ENCODE measurements at regions not wholly inside any gene's neighbourhood (a gene's known extent, or its start where the extent isn't known, plus 50 kb on each side); places are given as distances from the start of the nearest gene placed in this dataset.

DNA sequence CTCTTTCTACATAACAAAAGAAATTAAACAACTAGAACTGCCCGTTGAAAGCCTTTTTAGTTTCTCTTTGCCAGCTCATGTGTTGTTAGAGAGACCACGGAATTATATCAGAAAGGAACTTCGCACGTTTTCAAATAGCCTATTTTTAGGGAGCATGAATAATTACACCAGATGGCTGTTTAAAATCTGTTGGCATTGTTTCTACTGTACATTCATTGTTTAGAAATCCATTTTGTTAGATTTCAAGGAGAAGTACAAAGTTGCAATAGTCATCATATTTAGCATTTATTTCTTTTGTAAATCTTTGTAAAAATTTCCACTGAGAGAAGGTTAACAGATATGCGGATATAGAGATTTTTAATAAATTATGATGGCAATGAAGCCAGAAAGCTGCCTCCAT lies 403.0 kb upstream of the HS3ST1 start:
- Histone ChIP-seq H3K36me3 (no peaks in the 10 kb centered on the region), H3K27ac (no peak overlapping the region), H3K27me3 (replicated peaks in 1 of 7) (no peaks in the 10 kb centered on the region), H3K4me1 (no peaks in the 10 kb centered on the region), H3K4me3 (no peak overlapping the region), H3K9me3 (no peaks in the 10 kb centered on the region)
- 39 to 49% (median 45%) methylated on average over 5 of the region's 5 CpGs for WGBS, 5 donors
- TF ChIP-seq CTCF (IDR thresholded peaks at IDR 0.05 in 8 of 11, conservative IDR thresholded peaks at IDR 0.05 in 3 of 11), result no peak
- no peak for TF ChIP-seq POLR2AphosphoS5 (IDR thresholded peaks at IDR 0.05)
- TF ChIP-seq POLR2A (IDR thresholded peaks at IDR 0.05), result no peak
- DNase-seq, result no peak
- intact Hi-C loops (cut with DNase I; ENCODE audit: low total_unique reads), result no loop called here

DNA sequence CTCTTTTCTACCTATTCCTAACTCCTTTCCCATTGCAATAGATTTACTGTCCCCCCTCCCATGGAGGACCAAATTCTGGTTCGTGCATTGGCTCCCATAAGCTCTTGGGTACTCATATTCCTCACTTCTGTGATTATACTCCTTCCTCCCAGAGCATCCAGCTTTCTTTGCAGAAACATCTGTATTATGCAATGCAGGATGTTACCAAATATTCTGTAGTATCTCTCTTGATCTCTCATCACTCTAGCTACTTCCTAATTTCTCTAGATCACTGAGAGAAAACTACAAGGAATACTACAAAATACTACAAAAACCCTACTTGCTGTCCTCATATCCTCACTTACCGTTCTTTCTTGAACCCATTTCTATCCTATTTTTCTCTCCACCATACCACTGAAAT lies 395.9 kb upstream of the HS3ST1 start:
- Histone ChIP-seq H3K4me3 (no peak overlapping the region), H3K36me3 (no peaks in the 10 kb centered on the region), H3K27ac (no peak overlapping the region), H3K27me3 (replicated peaks in 1 of 7) (no peaks in the 10 kb centered on the region), H3K9me3 (peaks cover 0 to 5% (median 0%) of the 10 kb centered on the region in 8 donors), H3K4me1 (no peaks in the 10 kb centered on the region)
- WGBS, 5 donors, result 37 to 72% (median 58%) methylated on average over 2 of the region's 2 CpGs
- intact Hi-C loops (cut with DNase I; ENCODE audit: low total_unique reads), result no loop called here
- no peak for DNase-seq
- TF ChIP-seq POLR2AphosphoS5 (IDR thresholded peaks at IDR 0.05) (no peak), POLR2A (IDR thresholded peaks at IDR 0.05) (no peak), CTCF (IDR thresholded peaks at IDR 0.05 in 8 of 11, conservative IDR thresholded peaks at IDR 0.05 in 3 of 11) (no peak)

DNA sequence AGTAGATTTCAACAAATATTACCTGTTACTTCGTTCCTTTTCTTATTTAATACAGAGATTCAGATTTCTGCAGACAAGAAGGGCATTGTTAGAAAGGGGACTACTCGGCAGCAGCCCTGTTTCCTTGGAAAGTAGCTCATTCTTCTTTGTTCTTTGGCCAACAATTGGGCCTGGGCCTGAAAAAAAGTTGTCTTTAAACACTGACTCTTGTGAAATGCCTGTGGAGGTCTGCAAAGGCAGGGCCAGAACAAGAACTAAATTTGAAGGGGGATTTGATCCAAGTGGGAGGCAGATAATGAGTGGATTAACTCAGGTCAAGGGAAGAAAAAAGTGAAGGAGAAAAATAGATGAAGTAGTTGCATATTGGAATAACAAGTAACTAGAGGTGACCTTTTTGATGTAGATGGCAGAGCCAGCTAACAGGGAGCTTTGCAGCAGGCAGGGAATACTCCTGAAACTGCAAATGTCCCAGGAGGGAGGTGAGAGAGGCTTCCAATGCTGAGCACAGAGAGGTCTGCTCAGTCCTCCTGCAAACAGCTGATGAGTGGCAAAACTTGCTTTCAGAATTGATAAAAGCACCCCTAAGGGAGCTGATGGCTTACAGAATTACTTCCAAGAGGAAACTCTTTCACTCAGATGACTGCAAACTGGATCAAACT lies 393.2 kb upstream of the HS3ST1 start:
- no peaks in the 10 kb centered on the region for H3K36me3 ChIP-seq
- intact Hi-C loops (cut with DNase I; ENCODE audit: low total_unique reads), result no loop called here
- TF ChIP-seq CTCF (IDR thresholded peaks at IDR 0.05 in 8 of 11, conservative IDR thresholded peaks at IDR 0.05 in 3 of 11) (no peak), POLR2A (IDR thresholded peaks at IDR 0.05) (no peak), POLR2AphosphoS5 (IDR thresholded peaks at IDR 0.05) (no peak)
- WGBS, 5 donors, result 50 to 73% (median 70%) methylated on average over 2 of the region's 2 CpGs
- DNase-seq, result no peak
- H3K4me1 ChIP-seq, result no peaks in the 10 kb centered on the region
- H3K9me3 ChIP-seq, result peaks cover 0 to 5% (median 0%) of the 10 kb centered on the region in 8 donors
- no peak overlapping the region for H3K27ac ChIP-seq
- no peaks in the 10 kb centered on the region for H3K27me3 ChIP-seq (replicated peaks in 1 of 7)
- H3K4me3 ChIP-seq, result no peak overlapping the region

GRCh38 chr4:11817088-11817487 lies 388.4 kb upstream of the HS3ST1 start:
- TF ChIP-seq POLR2A (IDR thresholded peaks at IDR 0.05), result no peak
- TF ChIP-seq POLR2AphosphoS5 (IDR thresholded peaks at IDR 0.05), result no peak
- TF ChIP-seq CTCF (IDR thresholded peaks at IDR 0.05 in 8 of 11, conservative IDR thresholded peaks at IDR 0.05 in 3 of 11), result no peak
- no peak overlapping the region for H3K27ac ChIP-seq
- intact Hi-C loops (cut with DNase I; ENCODE audit: low total_unique reads), result no loop called here
- no peaks in the 10 kb centered on the region for H3K4me1 ChIP-seq
- H3K27me3 ChIP-seq (replicated peaks in 1 of 7), result no peaks in the 10 kb centered on the region
- no peaks in the 10 kb centered on the region for H3K9me3 ChIP-seq
- DNase-seq, result no peak
- H3K4me3 ChIP-seq, result no peak overlapping the region
- H3K36me3 ChIP-seq, result no peaks in the 10 kb centered on the region
